GM21786 (cell line): ENCODE measurements at regions not wholly inside any gene's neighbourhood (a gene's known extent, or its start where the extent isn't known, plus 50 kb on each side); places are given as distances from the start of the nearest gene placed in this dataset.
"Not testable (repeated sequence)": the region's sequence is repeated elsewhere in the genome, so short reads cannot be mapped to it uniquely, and the experiment has no call there.

ENCODE experiments used
- ATAC-seq: cut with Tn5 transposase; IDR thresholded peaks from one replicate; pipeline ENCODE4 v1.9.1; 2021; ENCODE audit not compliant: unreplicated experiment

- ATAC-seq, result no peak
Observed at GRCh38 chr2:167383610-167384194, 495.4 kb downstream of the XIRP2 start.

- ATAC-seq, result no peak
Observed at GRCh38 chr2:167381349-167381748, 493.1 kb downstream of the XIRP2 start.

GRCh38 chr2:167380555-167380954, 492.3 kb downstream of the XIRP2 start:
- no peak for ATAC-seq

- ATAC-seq, result no peak
Observed at GRCh38 chr2:167380094-167380493, 491.8 kb downstream of the XIRP2 start.

DNA sequence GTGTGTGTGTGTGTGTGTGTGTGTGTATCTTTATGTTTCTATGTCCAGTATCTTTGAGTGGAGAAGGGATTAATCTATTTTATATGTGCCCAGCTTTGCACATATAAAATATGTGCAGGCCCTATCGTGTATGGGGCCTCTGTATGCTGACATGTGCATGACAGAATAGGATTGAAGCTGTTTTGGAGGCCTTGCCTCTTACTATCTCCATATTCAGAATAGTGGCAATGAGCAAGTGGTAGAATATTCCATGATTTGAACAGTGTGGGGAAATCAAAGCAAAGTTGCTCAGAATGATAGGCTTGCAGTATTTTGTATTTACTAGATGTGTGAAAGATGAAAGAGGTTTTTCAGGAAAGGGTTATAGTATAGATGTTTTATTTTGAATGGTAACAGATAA, 480.8 kb downstream of the XIRP2 start:
- no peak for ATAC-seq

- ATAC-seq, result no peak
Observed at GRCh38 chr2:167368371-167368770, 480.1 kb downstream of the XIRP2 start.

- ATAC-seq, result no peak
Observed at GRCh38 chr2:167365216-167365615, 476.9 kb downstream of the XIRP2 start.

GRCh38 chr2:167361426-167361825, 473.1 kb downstream of the XIRP2 start:
- ATAC-seq, result no peak

DNA sequence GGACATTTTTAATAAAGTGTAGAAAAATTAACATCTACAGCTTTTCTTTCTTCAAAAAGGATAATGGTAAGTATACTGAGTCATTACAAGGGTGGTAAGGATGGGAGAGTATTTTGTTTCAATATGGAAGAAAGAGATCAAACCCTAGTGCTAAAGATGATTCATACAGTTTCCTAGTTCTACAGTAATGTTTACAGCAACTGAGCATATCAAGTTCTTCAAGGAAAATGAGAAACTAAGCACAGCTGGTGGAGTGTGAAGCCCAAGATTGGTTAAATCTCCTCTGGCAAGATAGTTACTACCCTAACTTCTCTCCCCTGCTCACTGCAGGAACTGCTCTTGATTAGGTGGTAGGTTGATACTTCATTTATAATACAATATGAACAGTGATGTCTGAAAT, 467.5 kb downstream of the XIRP2 start:
- ATAC-seq, result no peak

- no peak for ATAC-seq
Observed at GRCh38 chr2:167353605-167354280, 465.5 kb downstream of the XIRP2 start.

DNA sequence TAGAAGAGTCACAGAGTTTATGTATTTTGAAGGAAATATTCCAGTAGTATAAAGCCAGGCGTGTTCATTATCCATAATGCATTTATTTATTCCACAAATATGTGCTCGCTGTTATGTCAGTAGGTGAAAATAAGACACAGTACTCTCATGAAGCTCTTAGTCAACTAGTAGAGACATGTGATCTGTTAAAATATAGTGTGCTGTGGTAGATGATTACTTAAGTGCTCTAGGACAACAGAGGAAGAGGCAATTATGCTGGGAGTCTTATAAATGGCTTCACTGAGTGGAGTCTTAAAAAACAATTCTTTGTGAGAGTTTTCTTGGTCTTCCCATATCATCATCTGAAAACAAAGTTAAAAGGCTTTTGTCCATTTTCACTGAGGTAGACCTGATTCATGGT, 457.3 kb downstream of the XIRP2 start:
- no peak for ATAC-seq

GRCh38 chr2:167342769-167343168, 454.5 kb downstream of the XIRP2 start:
- no peak for ATAC-seq

DNA sequence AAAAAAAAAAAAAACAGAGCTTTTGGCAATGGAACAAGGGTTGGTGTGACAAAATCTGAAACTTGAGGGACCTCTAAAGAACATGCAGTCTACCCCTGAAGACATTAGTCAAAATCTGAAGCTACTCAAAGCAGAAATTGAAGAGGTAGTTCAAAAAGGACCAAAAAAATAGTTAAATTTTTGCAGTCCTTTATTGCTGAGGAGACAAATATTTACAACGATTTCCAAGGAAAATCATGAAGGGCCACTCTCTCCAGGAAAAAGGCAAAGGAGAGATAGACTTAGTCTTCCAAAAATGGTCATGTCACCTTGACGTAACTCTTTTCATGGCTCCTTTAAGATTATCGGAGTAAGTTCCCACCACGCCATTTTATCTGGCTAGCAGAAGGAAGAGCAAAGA, 452.0 kb downstream of the XIRP2 start:
- no peak for ATAC-seq

DNA sequence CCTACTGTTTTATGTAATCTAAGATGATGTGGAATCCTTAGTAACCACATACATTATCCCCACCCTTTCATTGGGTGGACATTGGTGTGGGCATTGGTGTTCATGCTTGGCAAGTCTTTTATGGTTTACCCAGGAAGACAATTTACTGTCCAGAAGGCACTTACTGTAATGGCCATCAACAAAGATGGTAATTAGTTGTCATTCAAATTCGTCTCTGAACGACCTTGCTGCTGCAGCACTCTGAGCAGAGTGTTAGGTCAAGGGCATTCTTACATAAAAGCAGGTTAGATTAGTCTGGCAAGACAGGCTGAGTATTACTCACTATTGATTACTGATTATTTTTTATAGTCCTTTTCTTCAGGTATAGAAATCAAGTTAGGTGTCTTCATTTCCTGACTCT, 447.9 kb downstream of the XIRP2 start:
- ATAC-seq, result no peak

DNA sequence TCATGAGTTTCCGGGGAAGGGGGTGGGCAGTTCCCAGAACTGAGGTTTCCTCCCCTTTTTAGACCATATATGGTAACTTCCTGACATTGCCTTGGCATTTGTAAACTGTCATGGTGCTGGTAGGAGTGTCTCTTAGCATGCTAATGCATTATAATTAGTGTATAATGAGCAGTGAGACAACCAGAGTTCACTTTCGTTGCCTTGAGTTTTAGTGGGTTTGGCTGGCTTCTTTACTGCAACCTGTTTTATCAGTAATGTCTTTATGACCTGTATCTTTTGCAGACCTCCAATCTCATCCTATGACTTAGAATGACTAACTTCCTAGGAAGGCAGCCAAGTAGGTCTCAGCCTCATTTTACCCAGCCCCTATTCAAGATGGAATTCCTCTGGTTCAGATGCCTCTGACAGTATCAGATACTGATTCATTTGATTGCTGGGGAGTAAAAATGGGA, 447.3 kb downstream of the XIRP2 start:
- ATAC-seq, result no peak

- ATAC-seq, result no peak
Observed at GRCh38 chr2:167334146-167334742, 446.0 kb downstream of the XIRP2 start.

DNA sequence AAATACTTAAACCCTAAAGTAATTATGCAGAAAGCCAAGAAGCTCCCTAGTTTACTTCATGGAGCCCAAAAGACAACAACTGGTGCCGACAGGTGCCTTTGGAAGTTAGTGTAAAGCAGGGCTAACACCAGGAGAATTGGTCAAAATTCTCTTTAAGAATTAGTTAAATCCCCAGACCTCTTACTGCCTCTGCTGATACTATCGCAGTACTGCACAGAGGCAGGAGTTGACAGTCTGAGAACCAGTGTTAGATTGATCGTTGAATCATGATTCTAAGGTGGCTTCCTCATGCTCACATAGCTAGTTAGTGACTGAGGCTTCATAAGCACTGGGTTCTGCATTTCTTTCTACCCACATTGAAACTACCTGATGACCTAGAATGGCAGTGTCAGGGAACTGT, 445.0 kb downstream of the XIRP2 start:
- no peak for ATAC-seq

GRCh38 chr2:167332358-167332757, 444.1 kb downstream of the XIRP2 start:
- no peak for ATAC-seq

DNA sequence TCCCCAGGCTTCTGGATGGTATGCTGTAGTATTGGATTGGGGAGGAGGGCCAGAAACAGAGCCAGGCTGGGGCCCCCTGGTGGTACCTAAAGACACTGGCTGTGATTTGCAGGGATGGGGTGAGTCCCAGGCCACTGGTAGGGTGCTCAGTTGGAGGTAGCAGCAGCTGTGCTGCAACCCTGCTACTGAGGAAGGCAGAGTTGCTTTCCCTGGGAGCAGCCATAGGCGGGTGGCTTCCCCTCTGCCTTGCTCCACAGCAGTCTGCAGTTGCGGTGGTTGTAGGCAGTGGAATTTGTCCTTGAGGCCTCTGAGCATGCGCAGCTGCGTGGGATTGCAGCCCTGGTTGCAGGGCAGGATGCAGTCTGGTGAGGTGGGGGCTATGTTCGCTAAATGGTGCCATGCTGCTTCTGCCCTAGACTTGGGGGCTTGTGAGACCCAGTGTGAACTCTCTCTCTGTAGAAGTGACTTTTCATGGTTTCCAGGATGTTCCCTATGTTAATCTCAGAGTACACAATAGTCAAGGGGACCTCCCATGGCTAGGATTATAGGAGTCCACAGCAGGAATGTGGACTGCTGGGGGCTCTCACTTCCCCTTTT, 443.5 kb downstream of the XIRP2 start:
- peak; percentile 68 for ATAC-seq

GRCh38 chr2:167328808-167329207, 440.5 kb downstream of the XIRP2 start:
- ATAC-seq, result not testable (repeated sequence)

GRCh38 chr2:167322795-167323194, 434.5 kb downstream of the XIRP2 start:
- ATAC-seq, result no peak

- ATAC-seq, result no peak
Observed at GRCh38 chr2:167318581-167318980, 430.3 kb downstream of the XIRP2 start.
